ENCODE measurements at regions not wholly inside any gene's neighbourhood (a gene's known extent, or its start where the extent isn't known, plus 50 kb on each side); places are given as distances from the start of the nearest gene placed in this dataset.
"Not testable (repeated sequence)": the region's sequence is repeated elsewhere in the genome, so short reads cannot be mapped to it uniquely, and the experiment has no call there.

DNA sequence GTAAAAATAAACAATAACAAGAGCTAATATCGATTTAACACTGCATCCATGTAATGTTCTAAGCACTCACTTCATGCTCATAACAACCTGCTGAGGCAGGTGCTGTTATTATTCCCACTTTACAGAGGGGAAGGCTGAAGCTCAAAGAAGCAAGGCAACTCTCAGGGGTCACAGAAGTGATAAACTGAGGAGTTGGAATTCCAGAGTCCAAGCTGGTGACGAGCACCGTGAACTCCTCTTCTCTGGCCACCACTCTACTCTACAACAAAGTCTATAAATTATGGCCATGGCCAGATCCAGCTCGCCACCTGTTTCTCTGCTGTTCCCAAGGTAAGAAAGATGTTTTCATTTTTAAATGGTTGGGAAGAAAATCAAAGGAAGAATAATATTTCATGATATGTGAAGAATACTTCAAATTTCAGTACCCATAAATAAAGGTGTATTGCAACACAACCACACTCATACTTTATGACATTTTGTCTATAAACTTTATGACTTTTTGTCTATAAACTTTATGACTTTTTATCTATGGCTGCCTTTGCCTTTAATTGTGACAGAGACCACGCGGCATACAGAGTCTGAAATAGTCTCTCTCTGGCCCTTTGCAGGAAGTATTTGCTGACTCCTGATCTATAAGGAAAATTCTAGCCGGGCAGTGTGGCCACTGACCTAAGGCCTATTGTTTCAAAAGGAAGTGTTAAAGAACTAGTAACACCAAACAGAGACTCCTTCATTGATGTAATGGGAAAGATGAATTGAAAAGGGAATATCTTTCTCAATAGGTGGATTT lies 113.2 kb upstream of the KCNG1 start:
- no peak overlapping the region for H3K4me3 ChIP-seq (ENCODE audit: low read depth, low read length)

DNA sequence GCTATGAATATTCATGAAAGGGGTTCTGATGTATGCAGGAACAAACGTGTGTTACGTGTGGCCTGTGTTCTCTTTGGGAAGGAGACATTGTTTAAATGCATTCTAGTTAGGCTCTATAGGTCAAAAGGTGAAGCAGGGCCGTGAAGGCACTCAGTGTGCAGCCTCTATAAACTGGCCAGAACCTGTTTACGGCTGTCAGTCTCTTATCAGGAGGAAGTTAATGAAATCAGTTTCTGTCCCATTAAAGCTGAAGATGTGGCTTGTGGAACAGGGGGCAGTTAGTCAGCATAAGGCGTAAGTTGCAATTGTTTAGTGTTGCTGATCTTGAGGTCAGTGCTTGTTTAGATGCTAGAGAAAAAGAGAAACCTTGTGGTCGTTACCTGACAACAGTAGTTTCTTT lies 111.5 kb upstream of the KCNG1 start:
- no peak overlapping the region for H3K4me3 ChIP-seq (ENCODE audit: low read depth, low read length)

DNA sequence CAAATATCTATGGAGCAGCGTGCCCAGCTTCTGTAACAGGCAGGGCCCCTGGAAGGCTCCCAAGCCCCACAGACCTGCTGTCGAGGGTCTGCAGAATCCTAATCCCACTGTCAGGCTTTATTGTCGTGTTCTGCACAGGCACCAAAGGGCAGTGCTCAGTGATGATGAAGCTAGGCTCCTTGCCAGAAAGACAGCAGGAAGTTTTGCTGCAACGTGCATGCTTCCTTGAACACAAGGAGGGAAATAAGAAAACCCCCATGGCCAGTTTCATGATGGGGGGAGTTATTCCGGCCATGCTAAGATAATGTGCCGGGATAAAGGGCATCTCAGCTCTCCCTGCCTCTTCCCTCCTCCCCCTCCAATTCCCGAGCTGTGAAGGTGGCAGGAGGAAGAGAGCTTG lies 109.4 kb upstream of the KCNG1 start:
- H3K4me3 ChIP-seq (ENCODE audit: low read depth, low read length) = no peak overlapping the region

DNA sequence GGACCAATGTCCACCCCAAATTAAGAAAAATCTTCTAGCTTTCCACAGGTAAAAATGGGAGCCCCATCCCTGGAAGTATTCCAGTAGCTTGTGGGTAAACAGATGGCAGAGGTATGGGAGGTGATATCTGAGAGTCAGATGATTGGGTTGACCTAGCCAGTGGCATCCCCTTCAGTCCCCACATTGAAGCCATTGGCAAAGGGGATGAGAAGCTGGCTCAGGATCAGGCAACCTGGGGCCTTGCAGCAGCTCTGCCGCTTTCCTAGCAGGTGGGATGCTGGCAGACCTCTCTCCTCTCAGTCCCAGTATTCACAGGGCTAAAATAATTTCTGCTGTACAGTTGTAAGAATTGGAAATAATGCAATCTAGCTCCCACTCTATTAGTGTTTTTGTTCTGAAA lies 108.9 kb upstream of the KCNG1 start:
- no peak overlapping the region for H3K4me3 ChIP-seq (ENCODE audit: low read depth, low read length)

DNA sequence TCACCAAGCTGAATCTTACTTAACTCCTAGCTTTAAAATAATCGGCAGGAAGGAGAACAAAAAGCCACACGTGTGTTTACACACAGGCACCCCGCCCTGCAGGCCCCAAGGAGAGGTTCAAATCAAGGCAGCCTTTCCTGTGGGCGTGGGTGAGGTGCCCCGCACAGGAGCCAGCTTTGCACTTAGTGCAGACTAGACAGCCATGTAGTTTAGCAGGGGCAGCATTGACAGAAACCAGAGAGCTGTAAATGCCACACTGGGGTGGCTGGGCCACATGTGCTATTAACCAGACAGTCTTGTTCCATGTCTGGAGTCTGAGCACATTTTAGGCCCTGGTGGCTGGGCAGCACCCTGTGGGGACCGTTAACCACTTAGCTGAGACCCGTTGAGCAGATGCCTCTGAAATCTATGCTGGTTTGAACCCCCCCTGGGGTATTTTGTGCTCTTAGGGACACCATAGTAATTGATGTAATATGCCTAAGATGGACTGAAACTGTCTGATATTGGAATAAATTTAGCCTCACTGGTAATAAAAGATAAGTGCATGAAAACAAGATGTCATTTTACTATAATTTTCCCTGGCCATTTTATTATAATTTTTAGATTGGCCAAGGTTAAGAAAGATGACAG lies 106.4 kb upstream of the KCNG1 start:
- no peak overlapping the region for H3K4me3 ChIP-seq (ENCODE audit: low read depth, low read length)

DNA sequence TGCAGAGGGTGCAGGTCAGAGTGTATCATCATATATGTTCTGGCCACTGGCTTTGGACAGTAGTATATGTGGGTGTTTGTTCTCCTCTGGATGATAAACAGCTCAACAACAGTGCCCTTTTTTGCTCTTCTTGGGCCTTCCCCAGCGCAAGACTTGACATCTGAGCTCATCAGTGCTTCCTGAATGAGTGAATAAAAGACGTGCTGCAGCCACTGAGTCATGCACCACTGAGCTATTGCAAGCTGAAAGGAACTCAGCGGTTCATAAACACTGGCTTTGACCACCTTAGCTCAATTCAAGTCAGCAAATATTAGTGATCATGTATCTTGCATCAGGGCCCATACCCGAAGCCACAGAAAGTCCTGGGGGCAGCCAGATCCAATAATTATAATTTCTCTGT lies 105.3 kb upstream of the KCNG1 start:
- H3K4me3 ChIP-seq (ENCODE audit: low read depth, low read length) = no peak overlapping the region

DNA sequence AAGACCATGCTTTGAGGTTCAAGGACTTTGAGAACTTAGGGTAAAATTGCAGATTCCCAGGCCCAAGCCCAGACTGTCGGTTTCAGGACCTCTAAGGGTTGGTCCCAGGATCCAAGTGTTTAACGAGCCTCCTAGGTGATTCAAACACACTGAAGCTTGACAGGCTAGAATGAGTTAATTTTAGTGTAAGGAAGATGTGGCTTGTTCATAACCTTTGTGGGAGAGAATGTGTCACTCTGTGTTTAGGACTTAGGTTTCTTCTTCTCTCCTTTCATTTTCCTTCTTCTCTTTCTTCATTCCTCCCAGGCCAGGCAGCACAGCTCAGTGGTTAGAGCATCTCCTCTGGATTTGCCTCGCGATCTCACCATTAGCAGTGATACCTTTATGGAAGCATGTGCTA lies 104.8 kb upstream of the KCNG1 start:
- H3K4me3 ChIP-seq (ENCODE audit: low read depth, low read length) = no peak overlapping the region

DNA sequence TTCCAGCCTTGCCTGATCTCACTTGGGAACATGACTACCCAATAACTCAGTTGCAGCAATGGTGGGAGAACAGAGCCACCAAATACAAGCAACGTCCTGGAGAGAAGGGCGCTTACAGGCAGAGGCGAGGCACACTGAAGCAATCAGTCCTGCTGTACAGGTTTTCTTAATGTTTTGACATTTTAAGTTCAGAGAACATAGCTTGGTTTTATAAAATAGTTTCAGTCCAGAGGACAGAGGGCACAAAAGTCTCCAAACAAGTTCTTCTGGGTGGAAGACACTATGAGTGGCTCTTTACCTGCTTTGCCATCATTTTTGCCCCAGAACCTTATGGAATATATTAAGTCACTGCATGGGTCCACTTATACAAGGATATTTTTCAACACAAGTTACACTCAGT lies 103.4 kb upstream of the KCNG1 start:
- no peak overlapping the region for H3K4me3 ChIP-seq (ENCODE audit: low read depth, low read length)

DNA sequence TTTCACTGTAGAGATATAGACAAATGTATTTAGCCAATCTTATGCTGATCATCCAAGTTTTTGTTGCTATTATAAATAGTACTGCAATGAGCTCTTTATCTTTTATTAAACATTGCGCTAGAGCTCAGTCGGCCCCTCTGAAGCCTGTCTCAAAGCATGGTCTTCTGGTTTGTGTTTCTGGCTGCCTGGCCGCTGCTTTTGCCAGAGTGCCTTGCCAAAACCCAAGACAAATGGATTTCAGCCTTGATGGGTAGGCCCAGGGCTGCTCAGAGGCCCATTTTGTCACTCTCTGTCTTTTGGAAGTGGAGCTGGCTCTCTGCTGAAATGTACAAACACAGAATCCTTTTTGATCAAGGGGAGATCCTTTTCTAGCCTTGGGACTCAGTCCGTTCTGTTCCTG lies 102.9 kb upstream of the KCNG1 start:
- no peak overlapping the region for H3K4me3 ChIP-seq (ENCODE audit: low read depth, low read length)

DNA sequence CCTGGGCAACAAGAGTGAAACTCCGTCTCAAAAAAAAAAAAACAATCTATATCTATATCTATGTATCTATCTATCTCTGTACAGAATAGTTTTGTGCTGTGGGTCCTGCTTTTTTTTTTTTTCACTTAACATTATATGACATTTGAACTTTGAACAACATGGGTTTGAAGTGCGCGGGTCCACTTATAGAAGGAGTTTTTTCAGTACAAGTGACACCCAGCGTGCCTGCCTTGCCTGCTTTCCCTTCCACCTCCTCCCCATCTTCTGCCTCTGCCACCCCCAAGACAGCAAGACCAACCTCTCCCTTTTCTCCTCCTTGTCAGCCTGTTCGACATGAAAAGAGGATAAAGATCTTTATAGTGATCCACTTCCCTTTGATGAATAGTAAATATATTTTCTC lies 102.2 kb upstream of the KCNG1 start:
- H3K4me3 ChIP-seq (ENCODE audit: low read depth, low read length) = no peak overlapping the region

DNA sequence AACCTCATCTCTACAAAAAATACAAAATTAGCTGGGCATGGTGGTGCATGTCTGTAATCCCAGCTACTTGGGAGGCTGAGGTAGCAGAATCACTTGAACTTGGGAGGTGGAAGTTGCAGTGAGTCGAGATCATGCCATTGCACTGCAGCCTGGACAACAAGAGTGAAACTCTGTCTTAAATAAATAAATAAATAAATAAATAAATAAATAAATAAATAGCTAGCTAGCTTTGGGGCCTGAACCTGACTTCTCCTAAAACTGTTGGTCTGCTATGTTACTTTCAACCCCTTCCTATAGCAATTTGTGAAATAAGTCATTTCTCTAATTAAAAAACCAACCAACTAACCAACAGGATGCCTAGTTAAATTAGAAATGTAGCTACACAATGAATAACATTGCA lies 101.0 kb upstream of the KCNG1 start:
- H3K4me3 ChIP-seq (ENCODE audit: low read depth, low read length) = not testable (repeated sequence)

DNA sequence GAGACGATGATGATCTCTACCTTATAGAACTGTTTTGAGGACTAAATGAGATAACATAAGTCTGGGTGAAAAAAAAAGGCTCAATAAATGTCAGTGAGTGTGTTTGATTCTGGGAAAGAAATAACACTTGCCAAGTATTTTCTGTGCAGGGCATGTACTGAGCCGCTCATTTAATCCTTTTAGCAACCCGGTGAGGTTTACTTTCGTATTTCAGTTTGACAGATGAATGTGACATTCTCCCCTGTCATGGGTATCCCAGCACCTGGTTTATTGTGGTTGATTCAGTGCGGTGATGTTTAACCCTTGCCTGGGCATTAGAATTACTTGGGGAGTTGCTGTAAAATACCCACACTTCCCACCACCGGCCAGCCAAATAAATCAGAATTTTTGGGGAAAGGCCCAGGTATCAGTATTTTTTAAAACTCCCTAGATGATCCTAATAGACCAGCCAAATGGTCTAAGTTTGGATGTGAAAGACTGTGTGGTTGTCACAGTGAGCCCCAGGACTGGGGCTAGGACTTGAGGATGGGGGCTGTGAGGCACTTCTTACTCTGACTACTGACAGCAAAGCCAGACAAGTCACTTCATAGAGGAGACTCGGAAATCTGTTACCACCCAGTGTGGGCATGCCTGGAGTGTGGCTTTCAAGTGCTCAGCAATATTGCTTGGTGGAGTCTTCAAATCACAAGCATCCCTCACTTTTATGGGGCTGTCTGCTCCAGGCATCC lies 100.2 kb upstream of the KCNG1 start:
- no peak overlapping the region for H3K4me3 ChIP-seq (ENCODE audit: low read depth, low read length)

DNA sequence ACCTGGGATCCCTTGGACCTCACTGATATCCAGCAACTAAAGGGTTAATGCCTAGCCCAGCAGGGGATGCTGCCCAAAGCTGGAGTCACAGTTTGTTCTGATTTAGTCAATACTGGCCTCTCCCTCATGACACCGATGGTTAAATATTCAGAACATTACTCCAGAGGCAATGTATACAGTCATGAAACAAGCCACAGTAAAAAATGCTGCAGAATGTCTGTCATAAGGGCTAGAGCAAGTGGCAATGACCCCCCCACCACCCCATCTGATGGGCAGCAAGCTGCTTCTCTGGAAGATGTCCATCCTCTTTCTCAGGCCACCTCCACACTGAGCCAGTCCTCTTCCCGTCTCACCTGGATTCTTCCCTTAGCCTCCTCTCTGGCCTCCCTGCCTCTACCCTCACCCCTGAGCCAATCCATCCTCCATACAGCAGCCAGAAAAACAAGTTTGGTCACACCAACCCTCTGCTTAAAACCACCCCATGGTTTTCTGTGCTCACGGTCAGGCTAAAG lies 99.0 kb upstream of the KCNG1 start:
- no peak overlapping the region for H3K4me3 ChIP-seq (ENCODE audit: low read depth, low read length)

DNA sequence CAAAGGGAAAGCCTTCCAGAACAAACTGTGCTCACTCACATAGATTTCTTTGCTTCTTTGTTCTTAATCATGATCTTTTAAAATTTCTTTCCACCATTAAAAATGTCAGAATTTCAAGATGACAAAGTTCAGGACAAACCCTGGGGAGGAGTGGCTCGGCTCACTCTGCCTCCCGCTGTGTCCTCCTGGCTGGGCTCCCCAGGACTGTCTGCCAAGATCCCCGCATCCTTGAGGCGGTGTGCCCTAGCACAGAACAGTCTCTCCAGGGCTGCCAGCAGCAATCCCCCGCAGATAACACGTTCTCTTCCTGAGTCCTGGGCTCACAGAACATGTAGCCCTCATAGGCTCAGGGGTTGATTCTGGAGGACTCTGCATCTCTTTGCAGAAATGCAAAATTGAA lies 98.4 kb upstream of the KCNG1 start:
- H3K4me3 ChIP-seq (ENCODE audit: low read depth, low read length) = no peak overlapping the region

DNA sequence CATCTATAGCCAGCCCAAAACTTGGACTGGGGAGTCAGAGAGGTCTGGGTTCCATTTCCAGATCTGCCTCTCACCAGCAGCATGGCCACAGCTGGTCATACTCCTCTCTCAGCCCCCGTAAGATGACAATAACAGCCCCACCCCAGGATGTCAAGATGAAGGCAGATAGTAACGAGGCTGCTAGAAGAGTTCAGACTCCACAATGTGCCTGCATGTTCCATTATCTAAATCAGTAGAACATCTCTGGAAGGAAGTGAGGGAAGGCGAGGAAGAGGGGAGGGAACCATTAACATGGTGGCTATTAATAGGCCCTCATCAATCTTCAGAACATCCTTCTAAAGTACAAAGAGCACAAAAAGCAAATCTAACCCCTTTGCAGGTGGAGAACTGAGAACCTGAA lies 98.0 kb upstream of the KCNG1 start:
- H3K4me3 ChIP-seq (ENCODE audit: low read depth, low read length) = no peak overlapping the region

DNA sequence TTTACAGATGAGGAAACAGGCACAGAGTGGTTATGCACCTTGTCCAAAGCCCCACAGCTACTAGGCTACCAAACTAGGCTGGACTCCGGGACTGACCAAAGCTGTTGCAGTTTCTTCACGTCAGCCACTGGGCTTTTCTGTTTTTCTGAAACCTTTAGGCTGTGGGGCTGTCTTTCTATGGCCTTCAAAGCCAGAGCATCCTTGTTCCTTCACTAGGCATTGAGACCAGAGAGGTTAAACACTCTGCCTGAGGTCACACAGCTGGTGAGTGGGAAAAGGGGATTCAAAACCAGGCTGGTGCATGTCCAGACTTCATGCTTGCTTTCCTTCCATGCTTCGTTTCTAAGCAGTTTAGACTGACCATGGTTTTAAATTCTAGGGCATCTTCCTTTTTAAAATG lies 97.5 kb upstream of the KCNG1 start:
- H3K4me3 ChIP-seq (ENCODE audit: low read depth, low read length) = no peak overlapping the region

DNA sequence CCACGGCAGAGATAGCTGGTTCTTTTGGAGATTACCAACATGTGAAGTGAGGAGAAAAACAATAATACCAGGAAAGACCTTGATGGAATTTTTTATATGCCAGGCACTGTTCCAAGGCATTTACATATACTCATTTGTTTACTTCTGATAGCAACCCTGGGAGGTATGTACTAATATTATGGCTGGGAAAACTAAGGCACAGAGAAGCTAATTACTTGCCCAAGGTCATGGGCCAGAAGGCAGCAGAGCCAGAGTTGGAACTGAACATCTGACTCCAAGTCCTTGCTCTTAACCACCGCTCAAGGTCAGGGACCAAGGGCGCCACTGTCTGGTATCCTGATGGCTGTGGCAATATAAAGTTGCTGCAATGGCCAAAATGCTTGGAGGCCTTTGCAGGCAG lies 97.0 kb upstream of the KCNG1 start:
- no peak overlapping the region for H3K4me3 ChIP-seq (ENCODE audit: low read depth, low read length)

DNA sequence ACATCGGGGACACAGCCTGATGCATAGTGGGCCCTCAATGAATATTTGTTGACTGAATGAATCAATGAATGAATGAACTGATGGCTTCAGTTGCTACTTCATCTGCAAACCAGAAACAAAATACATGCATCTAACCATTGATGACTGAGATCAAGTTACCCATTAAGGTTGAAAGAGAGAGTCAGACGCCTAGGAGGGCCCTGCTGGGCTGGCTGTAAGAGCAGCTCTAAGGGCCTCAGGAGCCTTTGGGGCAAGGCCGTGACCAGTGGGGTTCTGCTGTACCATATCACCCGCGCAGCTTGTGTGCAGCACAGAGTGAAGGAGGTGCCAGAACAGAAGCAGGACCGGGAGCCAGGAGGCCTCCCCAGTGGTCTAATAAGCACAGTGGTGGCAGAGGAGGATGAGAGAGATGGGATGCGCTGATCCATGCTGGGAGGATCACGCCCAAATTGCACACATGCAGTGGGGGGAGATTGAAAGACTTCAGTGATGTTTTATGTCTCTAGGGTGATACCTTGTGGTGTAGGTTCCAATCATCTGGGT lies 96.1 kb upstream of the KCNG1 start:
- no peak overlapping the region for H3K4me3 ChIP-seq (ENCODE audit: low read depth, low read length)

DNA sequence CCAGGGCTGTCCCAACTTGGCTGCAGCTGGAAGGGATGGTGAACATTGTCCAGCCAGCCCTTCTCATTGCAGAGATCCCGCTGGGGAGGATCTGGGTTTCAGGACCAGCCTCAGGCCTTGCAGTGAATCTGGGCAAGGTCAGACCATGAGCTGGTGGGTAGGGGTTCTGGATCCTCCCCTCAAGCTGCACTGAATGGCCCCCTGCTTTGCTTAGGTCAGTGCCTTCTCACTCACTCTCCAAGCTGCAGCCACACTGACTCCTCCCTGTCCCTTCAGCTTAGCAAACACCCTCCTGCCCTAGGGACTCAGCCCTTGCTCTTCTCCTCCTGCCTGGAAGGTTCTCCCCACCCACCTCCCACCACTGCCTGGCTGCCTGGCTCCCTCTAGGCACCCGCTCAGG lies 95.3 kb upstream of the KCNG1 start:
- H3K4me3 ChIP-seq (ENCODE audit: low read depth, low read length) = no peak overlapping the region

DNA sequence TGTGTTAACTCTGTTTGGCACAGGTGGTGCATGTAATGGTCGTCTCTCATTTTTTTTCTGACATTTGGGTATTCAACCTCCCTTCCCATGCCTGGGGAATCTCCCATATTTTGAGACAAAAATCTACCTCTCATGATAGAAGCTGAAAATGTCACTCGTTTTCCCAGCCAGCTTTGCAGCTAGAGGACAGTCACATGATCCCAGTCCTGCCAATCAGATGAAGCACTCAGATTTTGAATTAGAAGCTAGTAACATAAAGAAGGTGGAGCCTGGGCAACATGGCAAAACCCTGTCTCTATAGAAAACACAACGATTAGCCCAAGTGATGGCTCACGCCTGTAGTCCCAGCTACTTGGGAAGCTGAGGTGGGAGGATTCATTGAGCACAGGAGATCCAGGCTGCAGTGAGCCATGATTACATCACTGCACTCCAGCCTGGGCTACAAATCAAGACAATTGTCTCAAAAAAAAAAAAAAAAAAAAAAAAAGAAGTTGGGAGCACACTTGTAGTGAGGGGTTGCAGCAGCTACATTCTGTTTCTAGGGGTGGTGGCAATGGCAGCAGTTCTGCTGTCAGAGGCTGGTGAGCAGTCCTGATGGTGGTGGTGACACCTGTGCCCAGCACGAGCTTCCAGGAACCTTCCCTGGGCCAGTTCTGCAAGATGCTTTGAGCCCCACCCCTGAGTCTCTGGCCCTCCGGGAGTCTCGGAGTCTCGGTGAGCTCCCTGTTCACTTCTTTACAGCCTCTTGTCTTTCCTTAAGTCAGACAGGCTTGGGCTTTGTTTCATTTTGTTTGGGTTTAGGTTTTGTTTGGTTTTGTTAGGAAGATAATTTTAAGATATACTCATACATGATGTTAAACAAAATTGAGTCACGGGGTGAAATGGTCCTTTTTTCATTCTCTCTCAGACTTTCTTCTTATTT lies 94.1 kb upstream of the KCNG1 start:
- no peak overlapping the region for H3K4me3 ChIP-seq (ENCODE audit: low read depth, low read length)

DNA sequence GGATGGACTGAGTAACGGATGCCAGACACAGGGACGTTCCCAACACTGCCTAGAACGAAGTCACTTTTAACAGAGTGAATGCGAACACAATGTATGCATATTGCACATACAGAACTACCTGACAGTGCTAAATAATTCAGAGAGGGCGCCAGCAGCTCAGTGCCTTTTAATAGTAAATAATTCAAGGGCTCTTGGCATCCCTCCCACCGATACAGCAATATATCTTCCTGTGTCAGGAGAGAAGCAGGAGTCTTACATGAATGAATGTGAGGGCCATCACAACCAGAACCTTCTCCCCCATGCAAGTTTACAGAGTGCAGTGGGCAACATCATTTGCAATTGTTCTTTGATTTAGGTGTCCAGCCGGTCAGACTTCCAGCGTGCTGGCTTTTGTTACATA lies 88.4 kb upstream of the KCNG1 start:
- no peak overlapping the region for H3K4me3 ChIP-seq (ENCODE audit: low read depth, low read length)

All from iPS-11a (cell line).